ENCODE measurements at regions not wholly inside any gene's neighbourhood (a gene's known extent, or its start where the extent isn't known, plus 50 kb on each side); places are given as distances from the start of the nearest gene placed in this dataset.

DNA sequence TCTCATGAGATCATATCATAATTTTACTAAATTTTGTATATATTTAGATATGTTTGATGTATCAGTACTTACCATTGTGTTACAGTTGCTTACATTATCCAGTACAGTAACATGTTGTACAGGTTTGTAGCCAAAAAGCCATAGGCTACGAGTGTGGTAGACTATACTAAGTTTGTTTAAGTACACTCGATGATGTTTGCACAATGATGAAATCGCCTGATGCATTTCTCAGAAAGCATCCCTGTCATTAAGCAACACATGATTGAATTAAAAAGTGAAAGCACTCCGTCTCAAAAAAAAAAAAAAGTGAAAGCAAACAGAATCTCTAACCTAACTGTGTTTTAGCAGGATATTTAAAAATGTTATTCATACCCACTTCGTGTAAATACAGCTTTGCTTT, 104.9 kb upstream of the TFAP2D start:
- DNase-seq (ENCODE audit: low read depth), result no peak

DNA sequence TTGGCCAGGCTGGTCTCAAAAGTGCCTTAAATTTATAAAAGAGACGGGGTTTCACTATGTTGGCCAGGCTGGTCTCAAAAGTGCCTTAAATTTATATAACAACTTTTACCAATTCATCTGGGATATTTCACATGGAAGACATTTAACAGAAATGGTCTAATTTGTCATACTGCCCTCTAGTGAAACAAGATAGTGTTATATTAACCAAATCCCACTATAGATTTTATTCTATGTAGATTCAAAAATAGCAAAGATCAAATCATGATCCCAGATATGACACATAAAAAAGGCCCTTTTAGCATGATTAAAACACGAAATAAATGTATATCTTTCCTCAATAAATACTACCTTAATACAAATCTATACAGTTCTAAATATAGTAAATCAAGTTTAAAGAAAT, 102.8 kb upstream of the TFAP2D start:
- no peak for DNase-seq (ENCODE audit: low read depth)

DNA sequence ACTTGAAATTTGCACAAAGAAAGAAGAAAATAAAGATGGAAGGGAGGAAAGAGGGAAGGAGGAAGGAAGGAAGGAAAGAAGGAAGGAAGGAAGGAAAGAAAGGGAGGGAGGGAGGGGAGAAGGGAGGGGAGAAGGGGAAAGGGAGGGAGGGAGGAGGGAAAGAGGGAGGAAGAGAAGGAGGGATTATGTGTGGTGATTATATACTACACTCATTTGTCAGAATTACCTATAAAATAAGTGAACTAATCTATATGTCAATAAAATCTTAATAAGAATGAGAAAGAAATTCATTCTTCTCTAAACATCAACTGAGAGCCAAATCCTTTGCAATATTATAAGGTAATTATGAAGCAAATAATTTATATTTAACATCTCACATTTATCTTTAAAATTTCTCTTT, 77.9 kb upstream of the TFAP2D start:
- no peak for DNase-seq (ENCODE audit: low read depth)

DNA sequence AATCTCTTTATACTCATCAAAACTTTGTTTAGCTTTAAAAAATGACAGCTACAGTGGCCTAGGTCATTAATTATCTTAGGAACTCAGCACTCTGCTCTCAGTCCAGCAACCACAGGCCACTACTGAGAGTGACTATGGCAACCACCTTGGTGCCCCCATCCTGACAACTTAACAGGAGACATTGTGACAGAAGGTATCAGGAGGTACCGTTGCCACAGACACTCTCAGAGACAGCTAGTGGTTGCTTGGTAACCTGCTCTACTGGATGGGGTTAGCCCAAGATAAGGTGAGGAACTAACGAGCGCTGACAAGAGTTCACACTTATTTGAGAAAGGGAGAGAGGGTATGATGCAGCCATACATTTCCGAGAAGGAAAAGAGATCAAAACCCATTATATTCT, 76.1 kb upstream of the TFAP2D start:
- no peak for DNase-seq (ENCODE audit: low read depth)

DNA sequence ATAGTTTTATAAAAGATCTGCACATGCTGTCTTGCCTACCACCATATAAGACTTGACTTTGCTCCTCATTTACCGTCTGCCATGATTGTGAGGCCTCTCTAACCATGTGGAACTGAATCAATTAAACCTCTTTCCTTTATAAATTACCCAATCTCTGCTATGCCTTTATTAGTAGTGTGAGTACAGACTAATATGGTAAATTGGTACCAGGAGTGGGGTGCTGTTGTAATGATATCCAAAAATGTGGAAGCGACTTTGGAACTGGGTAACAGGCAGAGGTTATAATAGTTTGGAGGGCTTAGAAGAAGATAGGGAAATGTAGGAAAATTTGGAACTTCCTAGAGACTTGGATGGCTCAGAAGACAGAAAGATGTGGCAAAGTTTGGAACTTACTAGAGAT, 64.2 kb upstream of the TFAP2D start:
- DNase-seq (ENCODE audit: low read depth), result no peak

DNA sequence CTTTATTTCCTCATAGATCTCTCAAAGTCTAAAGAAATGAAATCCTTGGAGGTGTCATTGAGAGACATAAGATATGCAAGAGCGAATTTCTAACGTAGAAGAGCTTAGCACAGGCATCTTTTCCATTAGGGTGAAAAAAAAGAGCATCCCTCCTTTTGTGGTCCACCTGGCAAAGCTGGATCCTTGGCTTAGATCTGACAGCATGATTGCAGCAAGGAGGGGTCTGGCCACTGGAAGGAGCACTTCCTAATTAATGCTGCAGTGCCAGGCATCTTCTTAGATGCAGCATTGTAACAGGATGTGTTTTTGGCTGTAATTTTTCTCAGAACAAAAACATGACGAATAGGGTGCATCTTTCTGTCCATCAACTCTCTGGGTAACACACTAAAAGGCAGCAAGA, 60.1 kb upstream of the TFAP2D start:
- no peak for DNase-seq (ENCODE audit: low read depth)

DNA sequence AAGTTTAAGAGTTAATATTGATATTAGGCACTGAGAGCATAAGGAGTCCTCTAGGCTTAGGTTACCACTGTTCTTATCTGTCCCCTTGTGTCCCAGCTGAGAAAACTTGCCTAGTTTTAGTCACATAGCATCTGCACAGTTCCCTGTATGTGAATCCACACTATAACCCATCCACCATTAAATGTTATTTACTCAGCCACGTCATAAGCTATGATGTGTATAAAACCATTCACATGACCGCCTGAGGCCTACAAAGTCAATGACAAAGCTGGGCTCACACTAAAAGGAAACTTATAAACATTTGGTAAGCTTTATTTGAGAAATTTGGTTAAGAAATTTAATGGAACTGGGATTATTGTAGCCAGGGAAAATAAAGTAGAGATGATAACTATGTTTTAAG, 59.2 kb upstream of the TFAP2D start:
- no peak for DNase-seq (ENCODE audit: low read depth)

DNA sequence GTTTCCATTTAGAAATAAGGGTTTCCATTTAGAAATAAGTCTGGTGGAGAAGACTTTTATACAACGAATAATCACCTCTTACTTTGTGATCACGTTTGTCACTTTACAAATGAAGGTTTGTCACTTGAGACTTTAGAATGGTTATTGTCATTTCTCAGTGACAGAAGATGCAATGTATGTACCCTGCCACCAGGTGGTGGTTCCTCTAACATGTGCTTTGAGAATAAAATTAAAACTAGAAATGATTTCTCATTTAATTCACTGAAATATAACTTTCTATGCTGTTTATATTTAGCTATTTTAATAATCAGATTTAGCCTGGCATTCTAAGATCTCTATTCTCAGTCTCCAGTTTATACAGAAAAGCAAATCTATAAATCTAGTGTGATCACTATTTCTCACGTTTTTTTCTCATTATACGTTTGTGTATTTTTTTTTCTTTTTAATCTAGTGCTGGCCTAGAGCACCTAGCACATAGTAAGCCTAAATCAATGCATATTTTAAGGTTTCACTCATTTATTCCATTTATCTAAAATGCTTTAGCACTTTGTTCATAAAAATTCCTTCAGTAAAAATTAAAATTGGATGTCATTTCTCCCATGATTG, 57.4 kb upstream of the TFAP2D start:
- no peak for DNase-seq (ENCODE audit: low read depth)

DNA sequence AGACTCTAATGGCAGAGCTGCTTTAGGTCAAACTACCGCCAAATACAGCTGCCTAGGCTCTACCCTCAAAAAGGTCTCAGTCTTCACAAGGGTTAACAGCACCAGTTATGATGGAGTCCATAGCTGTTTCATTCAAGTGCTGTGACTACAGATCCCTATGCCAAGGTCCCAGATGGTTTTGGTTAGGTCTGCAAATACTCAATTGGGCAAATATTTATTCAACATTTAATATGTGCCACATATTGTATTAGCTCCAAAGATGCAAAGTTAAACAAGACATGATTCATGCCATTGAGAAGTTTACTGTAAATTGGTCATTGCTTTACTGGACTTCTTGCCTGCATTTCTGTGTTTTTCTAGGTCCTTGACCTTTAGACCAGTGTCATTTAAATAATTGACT, 55.8 kb upstream of the TFAP2D start:
- no peak for DNase-seq (ENCODE audit: low read depth)

DNA sequence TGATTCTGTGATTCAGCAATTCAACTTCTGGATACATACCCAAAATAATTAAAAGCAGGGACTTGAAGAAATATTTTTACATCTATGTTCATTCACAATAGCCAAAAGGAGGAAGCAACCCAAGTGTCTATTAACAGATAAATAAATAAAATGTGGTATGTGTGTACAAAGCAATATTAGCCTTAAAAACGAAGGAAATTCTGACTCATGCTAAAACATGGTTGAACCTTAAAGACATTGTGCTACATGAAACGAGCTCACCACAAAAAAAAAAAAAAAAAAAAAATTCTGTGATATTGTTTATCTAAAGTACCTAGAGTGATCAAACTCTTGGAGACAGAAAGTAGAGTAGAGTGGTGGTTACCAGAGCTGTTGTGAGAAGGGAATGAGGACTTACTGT, 54.8 kb upstream of the TFAP2D start:
- no peak for DNase-seq (ENCODE audit: low read depth)

DNA sequence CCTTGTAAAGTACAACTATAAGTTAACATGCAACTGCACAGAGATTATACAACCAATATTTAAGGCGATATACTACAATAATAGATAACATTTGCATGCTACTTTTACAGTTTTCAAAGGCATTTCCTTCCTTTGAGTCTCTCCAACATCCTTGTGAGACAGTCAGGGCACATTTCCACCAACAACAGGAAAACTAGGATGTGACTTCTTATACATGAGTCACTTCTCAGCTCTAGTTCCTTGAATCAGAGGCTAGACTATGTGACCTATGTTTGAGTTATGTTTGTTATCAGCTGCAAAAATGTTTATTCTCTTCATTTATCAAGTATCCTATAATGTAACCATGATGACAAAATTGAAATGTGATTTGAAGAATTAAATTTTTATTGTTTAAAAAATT, 51.7 kb upstream of the TFAP2D start:
- no peak for DNase-seq (ENCODE audit: low read depth)

All from LHCN-M2 (cell line).